ENCODE measurements at regions not wholly inside any gene's neighbourhood (a gene's known extent, or its start where the extent isn't known, plus 50 kb on each side); places are given as distances from the start of the nearest gene placed in this dataset.
"Not testable (repeated sequence)": the region's sequence is repeated elsewhere in the genome, so short reads cannot be mapped to it uniquely, and the experiment has no call there.

GRCh38 chr4:102210806-102211205, 134.5 kb downstream of the SLC39A8 start:
- not testable (repeated sequence) for H3K4me3 ChIP-seq (ENCODE audit: low read length); H3K9me3 ChIP-seq (ENCODE audit: low read length); H3K4me1 ChIP-seq (ENCODE audit: insufficient read depth, low read length); H3K27me3 ChIP-seq (ENCODE audit: insufficient read depth, low read length); H3K36me3 ChIP-seq (ENCODE audit: insufficient read depth, low read length); H2AFZ ChIP-seq (ENCODE audit: low read depth, low read length)

GRCh38 chr4:102204634-102205033, 140.6 kb downstream of the SLC39A8 start:
- not testable (repeated sequence) for H3K27me3 ChIP-seq (ENCODE audit: insufficient read depth, low read length); H3K4me3 ChIP-seq (ENCODE audit: low read length); H3K9me3 ChIP-seq (ENCODE audit: low read length); H3K4me1 ChIP-seq (ENCODE audit: insufficient read depth, low read length); H3K36me3 ChIP-seq (ENCODE audit: insufficient read depth, low read length); H2AFZ ChIP-seq (ENCODE audit: low read depth, low read length)

- Histone ChIP-seq H3K4me1 (ENCODE audit: insufficient read depth, low read length) (no peaks in the 10 kb centered on the region), H3K9me3 (ENCODE audit: low read length) (no peaks in the 10 kb centered on the region), H3K4me3 (ENCODE audit: low read length) (no peak overlapping the region), H3K27me3 (ENCODE audit: insufficient read depth, low read length) (no peaks in the 10 kb centered on the region), H3K36me3 (ENCODE audit: insufficient read depth, low read length) (no peaks in the 10 kb centered on the region), H2AFZ (ENCODE audit: low read depth, low read length) (no peak overlapping the region)
Observed at GRCh38 chr4:102196221-102196620, 149.1 kb downstream of the SLC39A8 start.

GRCh38 chr4:102193145-102193544, 152.1 kb downstream of the SLC39A8 start:
- Histone ChIP-seq H3K4me3 (ENCODE audit: low read length) (no peak overlapping the region), H3K27me3 (ENCODE audit: insufficient read depth, low read length) (no peaks in the 10 kb centered on the region), H3K36me3 (ENCODE audit: insufficient read depth, low read length) (no peaks in the 10 kb centered on the region), H3K4me1 (ENCODE audit: insufficient read depth, low read length) (no peaks in the 10 kb centered on the region), H2AFZ (ENCODE audit: low read depth, low read length) (no peak overlapping the region), H3K9me3 (ENCODE audit: low read length) (no peaks in the 10 kb centered on the region)

GRCh38 chr4:102180046-102180445, 165.2 kb downstream of the SLC39A8 start:
- Histone ChIP-seq H3K36me3 (ENCODE audit: insufficient read depth, low read length) (no peaks in the 10 kb centered on the region), H2AFZ (ENCODE audit: low read depth, low read length) (no peak overlapping the region), H3K4me1 (ENCODE audit: insufficient read depth, low read length) (no peaks in the 10 kb centered on the region), H3K9me3 (ENCODE audit: low read length) (no peaks in the 10 kb centered on the region), H3K27me3 (ENCODE audit: insufficient read depth, low read length) (no peaks in the 10 kb centered on the region), H3K4me3 (ENCODE audit: low read length) (no peak overlapping the region)

GRCh38 chr4:102174719-102175189, 170.5 kb downstream of the SLC39A8 start:
- no peak overlapping the region for H3K4me3 ChIP-seq (ENCODE audit: low read length)
- peaks cover 2% of the 10 kb centered on the region for H3K4me1 ChIP-seq (ENCODE audit: insufficient read depth, low read length)
- H3K27me3 ChIP-seq (ENCODE audit: insufficient read depth, low read length), result no peaks in the 10 kb centered on the region
- H3K36me3 ChIP-seq (ENCODE audit: insufficient read depth, low read length), result no peaks in the 10 kb centered on the region
- H3K9me3 ChIP-seq (ENCODE audit: low read length), result no peaks in the 10 kb centered on the region
- H2AFZ ChIP-seq (ENCODE audit: low read depth, low read length), result no peak overlapping the region

- H3K4me1 ChIP-seq (ENCODE audit: insufficient read depth, low read length), result peaks cover 10% of the 10 kb centered on the region
- H3K27me3 ChIP-seq (ENCODE audit: insufficient read depth, low read length), result no peaks in the 10 kb centered on the region
- no peak overlapping the region for H2AFZ ChIP-seq (ENCODE audit: low read depth, low read length)
- H3K36me3 ChIP-seq (ENCODE audit: insufficient read depth, low read length), result no peaks in the 10 kb centered on the region
- H3K9me3 ChIP-seq (ENCODE audit: low read length), result no peaks in the 10 kb centered on the region
- H3K4me3 ChIP-seq (ENCODE audit: low read length), result no peak overlapping the region
Observed at GRCh38 chr4:102172341-102172740, 172.9 kb downstream of the SLC39A8 start.

GRCh38 chr4:102170910-102171309, 174.4 kb downstream of the SLC39A8 start:
- Histone ChIP-seq H3K27me3 (ENCODE audit: insufficient read depth, low read length) (no peaks in the 10 kb centered on the region), H3K9me3 (ENCODE audit: low read length) (no peaks in the 10 kb centered on the region), H2AFZ (ENCODE audit: low read depth, low read length) (no peak overlapping the region), H3K36me3 (ENCODE audit: insufficient read depth, low read length) (no peaks in the 10 kb centered on the region), H3K4me3 (ENCODE audit: low read length) (no peak overlapping the region), H3K4me1 (ENCODE audit: insufficient read depth, low read length) (peaks cover 10% of the 10 kb centered on the region)

- no peaks in the 10 kb centered on the region for H3K9me3 ChIP-seq (ENCODE audit: low read length)
- peaks cover 10% of the 10 kb centered on the region for H3K4me1 ChIP-seq (ENCODE audit: insufficient read depth, low read length)
- no peak overlapping the region for H2AFZ ChIP-seq (ENCODE audit: low read depth, low read length)
- no peak overlapping the region for H3K4me3 ChIP-seq (ENCODE audit: low read length)
- no peaks in the 10 kb centered on the region for H3K27me3 ChIP-seq (ENCODE audit: insufficient read depth, low read length)
- no peaks in the 10 kb centered on the region for H3K36me3 ChIP-seq (ENCODE audit: insufficient read depth, low read length)
Observed at GRCh38 chr4:102169345-102169744, 175.9 kb downstream of the SLC39A8 start.

- Histone ChIP-seq H3K9me3 (ENCODE audit: low read length) (no peaks in the 10 kb centered on the region), H3K36me3 (ENCODE audit: insufficient read depth, low read length) (no peaks in the 10 kb centered on the region), H2AFZ (ENCODE audit: low read depth, low read length) (no peak overlapping the region), H3K27me3 (ENCODE audit: insufficient read depth, low read length) (no peaks in the 10 kb centered on the region), H3K4me3 (ENCODE audit: low read length) (no peak overlapping the region), H3K4me1 (ENCODE audit: insufficient read depth, low read length) (peaks cover 16% of the 10 kb centered on the region)
Observed at GRCh38 chr4:102168580-102168979, 176.7 kb downstream of the SLC39A8 start.

- Histone ChIP-seq H3K4me3 (ENCODE audit: low read length) (no peak overlapping the region), H3K36me3 (ENCODE audit: insufficient read depth, low read length) (no peaks in the 10 kb centered on the region), H3K27me3 (ENCODE audit: insufficient read depth, low read length) (no peaks in the 10 kb centered on the region), H3K9me3 (ENCODE audit: low read length) (no peaks in the 10 kb centered on the region), H2AFZ (ENCODE audit: low read depth, low read length) (no peak overlapping the region), H3K4me1 (ENCODE audit: insufficient read depth, low read length) (peaks cover 23% of the 10 kb centered on the region)
Observed at GRCh38 chr4:102165584-102165983, 179.7 kb downstream of the SLC39A8 start.

- Histone ChIP-seq H3K4me3 (ENCODE audit: low read length) (no peak overlapping the region), H3K27me3 (ENCODE audit: insufficient read depth, low read length) (no peaks in the 10 kb centered on the region), H3K4me1 (ENCODE audit: insufficient read depth, low read length) (peaks cover 14% of the 10 kb centered on the region), H3K36me3 (ENCODE audit: insufficient read depth, low read length) (no peaks in the 10 kb centered on the region), H3K9me3 (ENCODE audit: low read length) (no peaks in the 10 kb centered on the region), H2AFZ (ENCODE audit: low read depth, low read length) (peak overlapping the region; percentile 41)
Observed at GRCh38 chr4:102163404-102164140, 181.7 kb downstream of the SLC39A8 start.

GRCh38 chr4:102157984-102158383, 187.3 kb downstream of the SLC39A8 start:
- no peak overlapping the region for H2AFZ ChIP-seq (ENCODE audit: low read depth, low read length)
- no peaks in the 10 kb centered on the region for H3K36me3 ChIP-seq (ENCODE audit: insufficient read depth, low read length)
- H3K27me3 ChIP-seq (ENCODE audit: insufficient read depth, low read length), result no peaks in the 10 kb centered on the region
- no peaks in the 10 kb centered on the region for H3K9me3 ChIP-seq (ENCODE audit: low read length)
- no peak overlapping the region for H3K4me3 ChIP-seq (ENCODE audit: low read length)
- peaks cover 2% of the 10 kb centered on the region for H3K4me1 ChIP-seq (ENCODE audit: insufficient read depth, low read length)

GRCh38 chr4:102153391-102153790, 191.9 kb downstream of the SLC39A8 start:
- H3K4me1 ChIP-seq (ENCODE audit: insufficient read depth, low read length), result no peaks in the 10 kb centered on the region
- no peak overlapping the region for H2AFZ ChIP-seq (ENCODE audit: low read depth, low read length)
- no peaks in the 10 kb centered on the region for H3K36me3 ChIP-seq (ENCODE audit: insufficient read depth, low read length)
- H3K4me3 ChIP-seq (ENCODE audit: low read length), result no peak overlapping the region
- no peaks in the 10 kb centered on the region for H3K27me3 ChIP-seq (ENCODE audit: insufficient read depth, low read length)
- H3K9me3 ChIP-seq (ENCODE audit: low read length), result no peaks in the 10 kb centered on the region
